SU-DHL-6 (cell line): ENCODE measurements at regions not wholly inside any gene's neighbourhood (a gene's known extent, or its start where the extent isn't known, plus 50 kb on each side); places are given as distances from the start of the nearest gene placed in this dataset.

Experiments used
- H2AFZ ChIP-seq: fragments of 200-600 bp; sonication (generic); 2 replicates; pipeline ENCODE4 v1.6.1; 2014; ENCODE audit warnings: low read depth, mild to moderate bottlenecking, moderate library complexity, mixed read lengths, antibody characterized with exemption, low read length; ENCODE audit not compliant: severe bottlenecking
- H3F3A ChIP-seq: fragments of 200-600 bp; shearing (Covaris generic); 2 replicates; pipeline ENCODE4 v1.6.0; 2016; ENCODE audit warnings: antibody characterized with exemption, mild to moderate bottlenecking; ENCODE audit not compliant: insufficient read depth
- H3K27ac ChIP-seq: fragments of 200-600 bp; sonication (generic); 2 replicates; pipeline ENCODE4 v1.5.1; 2016; ENCODE audit warnings: low read depth, mild to moderate bottlenecking, low read length, moderate library complexity, mixed read lengths
- H3K27me3 ChIP-seq: fragments of 200-600 bp; sonication (generic), shearing (Covaris generic); 2 replicates; pipeline ENCODE4 v1.6.0; 2014; ENCODE audit warnings: mild to moderate bottlenecking, low read length
- H3K36me3 ChIP-seq: fragments of 200-600 bp; sonication (generic); 2 replicates; pipeline ENCODE4 v1.6.1; 2014; ENCODE audit warnings: mild to moderate bottlenecking, low read length, mixed read lengths
- H3K4me2 ChIP-seq: fragments of 300-600, 200-600 bp; shearing (Covaris generic), sonication (generic); 2 replicates; pipeline ENCODE4 v1.6.0; 2014; ENCODE audit warnings: low read length, low read depth, mild to moderate bottlenecking; ENCODE audit not compliant: poor library complexity, severe bottlenecking
- H3K4me3 ChIP-seq: fragments of 200-600 bp; sonication (generic); 2 replicates; pipeline ENCODE4 v1.5.1; 2014; ENCODE audit warnings: antibody characterized with exemption, low read length, mild to moderate bottlenecking, mixed read lengths; ENCODE audit not compliant: insufficient read depth, poor library complexity, severe bottlenecking
- H3K79me2 ChIP-seq: fragments of 200-600 bp; sonication (generic); 2 replicates; pipeline ENCODE4 v1.6.1; 2014; ENCODE audit warnings: mild to moderate bottlenecking, low read length, moderate library complexity; ENCODE audit not compliant: insufficient read depth
- H3K9ac ChIP-seq: fragments of 200-600 bp; sonication (generic); 2 replicates; pipeline ENCODE4 v1.7.0; 2014; ENCODE audit warnings: mild to moderate bottlenecking, low read length
- H3K9me2 ChIP-seq: fragments of 200-600 bp; sonication (generic); replicated peaks from 2 replicates; pipeline ENCODE4 v1.6.1; 2014; ENCODE audit warnings: low read length; ENCODE audit not compliant: insufficient read depth
- H3K9me3 ChIP-seq: fragments of 200-600 bp; sonication (generic); 2 replicates; pipeline ENCODE4 v1.6.1; 2014; ENCODE audit warnings: low read length, mixed read lengths; ENCODE audit not compliant: insufficient read depth
- H4K20me1 ChIP-seq: fragments of 200-600 bp; sonication (generic); 2 replicates; pipeline ENCODE4 v1.6.1; 2014; ENCODE audit warnings: low read depth, mild to moderate bottlenecking, antibody characterized with exemption, low read length, moderate library complexity, mixed read lengths
- EZH2phosphoT487 ChIP-seq: fragments of 200-600 bp; sonication (generic), shearing (Covaris generic); conservative IDR thresholded peaks from 2 replicates; pipeline ENCODE4 v1.6.1; 2018; ENCODE audit warnings: mild to moderate bottlenecking, antibody characterized with exemption, low read length, moderate library complexity, mixed read lengths
- TF ChIP-seq, protein P1 (sequence below): fragments of 200-600 bp; sonication (generic); IDR thresholded peaks from one replicate; pipeline ENCODE4 v1.5.1; 2017; ENCODE audit warnings: antibody characterized with exemption, mild to moderate bottlenecking, low read length, moderate library complexity; ENCODE audit not compliant: insufficient read depth, poor library complexity, severe bottlenecking

DNA sequence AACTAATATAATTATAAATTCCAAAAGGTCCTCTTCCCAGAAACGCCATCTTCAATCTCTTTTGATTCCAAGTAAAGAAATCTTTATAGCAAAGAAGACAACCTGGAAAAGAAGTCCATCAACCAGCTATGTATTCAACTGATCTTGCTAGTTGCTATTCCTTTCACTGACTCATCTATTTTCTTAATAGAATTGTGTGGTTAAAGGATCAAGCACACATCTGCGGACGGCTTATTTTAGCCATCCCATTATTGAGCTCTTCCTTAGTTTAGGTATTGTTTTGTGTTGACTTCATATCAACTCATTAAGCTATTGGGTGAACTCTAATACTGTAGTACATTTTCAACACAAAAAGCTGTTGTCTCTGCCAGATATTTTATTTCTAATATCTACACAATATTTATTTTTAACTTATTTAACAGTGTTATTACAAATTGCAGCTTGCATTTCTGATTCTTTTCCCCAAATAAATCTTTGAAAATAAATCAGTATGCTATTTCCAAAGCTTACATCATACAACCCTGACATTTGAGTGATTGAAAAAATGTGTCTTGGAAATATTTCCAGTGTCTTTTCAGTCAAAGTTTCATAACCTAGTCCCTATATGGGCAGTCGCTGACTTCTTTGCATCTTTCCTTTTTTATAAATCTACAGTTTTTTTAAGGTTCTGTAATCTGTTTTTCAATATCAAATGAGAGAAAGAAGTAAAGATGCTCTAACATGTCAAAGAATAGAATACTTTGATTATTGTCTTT, 158.8 kb upstream of the SPRY2 start:
- TF ChIP-seq, protein P1, sequence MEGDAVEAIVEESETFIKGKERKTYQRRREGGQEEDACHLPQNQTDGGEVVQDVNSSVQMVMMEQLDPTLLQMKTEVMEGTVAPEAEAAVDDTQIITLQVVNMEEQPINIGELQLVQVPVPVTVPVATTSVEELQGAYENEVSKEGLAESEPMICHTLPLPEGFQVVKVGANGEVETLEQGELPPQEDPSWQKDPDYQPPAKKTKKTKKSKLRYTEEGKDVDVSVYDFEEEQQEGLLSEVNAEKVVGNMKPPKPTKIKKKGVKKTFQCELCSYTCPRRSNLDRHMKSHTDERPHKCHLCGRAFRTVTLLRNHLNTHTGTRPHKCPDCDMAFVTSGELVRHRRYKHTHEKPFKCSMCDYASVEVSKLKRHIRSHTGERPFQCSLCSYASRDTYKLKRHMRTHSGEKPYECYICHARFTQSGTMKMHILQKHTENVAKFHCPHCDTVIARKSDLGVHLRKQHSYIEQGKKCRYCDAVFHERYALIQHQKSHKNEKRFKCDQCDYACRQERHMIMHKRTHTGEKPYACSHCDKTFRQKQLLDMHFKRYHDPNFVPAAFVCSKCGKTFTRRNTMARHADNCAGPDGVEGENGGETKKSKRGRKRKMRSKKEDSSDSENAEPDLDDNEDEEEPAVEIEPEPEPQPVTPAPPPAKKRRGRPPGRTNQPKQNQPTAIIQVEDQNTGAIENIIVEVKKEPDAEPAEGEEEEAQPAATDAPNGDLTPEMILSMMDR = no peak
- no peak for TF ChIP-seq EZH2phosphoT487
- Histone ChIP-seq H3K27ac (no peak overlapping the region), H3K36me3 (no peaks in the 10 kb centered on the region), H3K9me3 (no peaks in the 10 kb centered on the region), H3K9me2 (no peaks in the 10 kb centered on the region), H3K9ac (no peak overlapping the region), H2AFZ (no peak overlapping the region), H3K4me3 (no peak overlapping the region), H3F3A (no peaks in the 10 kb centered on the region), H4K20me1 (no peaks in the 10 kb centered on the region), H3K4me2 (no peak overlapping the region), H3K27me3 (no peaks in the 10 kb centered on the region), H3K79me2 (no peaks in the 10 kb centered on the region)

DNA sequence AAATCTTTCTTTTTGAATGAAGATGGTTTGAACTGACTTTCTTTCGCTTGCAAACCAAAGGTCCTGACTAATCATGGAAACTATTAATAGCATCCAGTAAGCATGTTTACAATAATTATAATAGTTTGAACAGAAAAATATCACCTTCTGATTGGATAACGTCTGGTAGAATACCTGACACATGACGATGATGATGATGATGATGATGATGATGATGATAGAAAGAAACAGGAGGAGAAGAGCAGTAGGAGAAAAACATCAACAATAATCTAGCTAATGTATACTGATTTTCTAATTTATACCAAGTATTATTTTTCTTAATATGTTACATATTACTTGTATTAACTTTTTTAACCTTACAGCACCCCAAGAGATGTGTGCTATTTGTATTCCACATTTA, 157.5 kb upstream of the SPRY2 start:
- Histone ChIP-seq H3F3A (no peaks in the 10 kb centered on the region), H3K27ac (no peak overlapping the region), H4K20me1 (no peaks in the 10 kb centered on the region), H3K9me2 (no peaks in the 10 kb centered on the region), H3K4me2 (no peak overlapping the region), H3K36me3 (no peaks in the 10 kb centered on the region), H3K9ac (no peak overlapping the region), H3K9me3 (no peaks in the 10 kb centered on the region), H3K4me3 (no peak overlapping the region), H3K27me3 (no peaks in the 10 kb centered on the region), H3K79me2 (no peaks in the 10 kb centered on the region), H2AFZ (no peak overlapping the region)
- TF ChIP-seq EZH2phosphoT487 = no peak
- TF ChIP-seq, protein P1 = no peak

DNA sequence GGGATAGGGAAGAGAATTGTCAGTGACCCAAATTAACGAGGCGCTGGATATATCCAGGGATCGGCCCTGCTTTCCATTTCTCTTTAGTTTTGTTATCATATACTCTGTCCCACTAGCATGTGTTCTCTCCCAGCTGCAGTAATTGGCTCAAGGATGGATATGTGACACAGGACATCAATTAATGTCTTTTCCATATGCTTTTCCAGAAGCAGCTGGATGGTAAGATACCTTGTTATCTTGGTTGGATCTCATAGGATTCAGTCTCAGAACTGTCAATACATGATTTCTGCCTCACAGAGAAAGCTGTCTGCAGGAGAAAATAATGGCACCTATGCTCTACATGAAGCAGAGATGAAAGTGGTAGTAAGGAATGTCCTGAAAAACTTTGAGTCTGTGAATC, 157.1 kb upstream of the SPRY2 start:
- TF ChIP-seq EZH2phosphoT487 = no peak
- TF ChIP-seq, protein P1 = no peak
- H3K27ac ChIP-seq = no peak overlapping the region
- no peaks in the 10 kb centered on the region for H4K20me1 ChIP-seq
- H3K79me2 ChIP-seq = no peaks in the 10 kb centered on the region
- no peak overlapping the region for H3K4me3 ChIP-seq
- no peaks in the 10 kb centered on the region for H3K9me3 ChIP-seq
- H3F3A ChIP-seq = no peaks in the 10 kb centered on the region
- no peak overlapping the region for H3K9ac ChIP-seq
- no peak overlapping the region for H2AFZ ChIP-seq
- no peaks in the 10 kb centered on the region for H3K27me3 ChIP-seq
- no peaks in the 10 kb centered on the region for H3K9me2 ChIP-seq
- no peak overlapping the region for H3K4me2 ChIP-seq
- H3K36me3 ChIP-seq = no peaks in the 10 kb centered on the region
